LNCaP clone FGC (cell line): ENCODE measurements at regions not wholly inside any gene's neighbourhood (a gene's known extent, or its start where the extent isn't known, plus 50 kb on each side); places are given as distances from the start of the nearest gene placed in this dataset.

Experiments used
- DNase-seq: peaks from one replicate; pipeline ENCODE4 v3.0.0-alpha.2; 2011; ENCODE audit warnings: low read depth
- H3K4me3 ChIP-seq: 2 replicates; pipeline ENCODE4 v1.5.1; 2011; ENCODE audit warnings: mild to moderate bottlenecking, low read depth, low read length, control low read depth
- TF ChIP-seq, protein P1 (sequence below): IDR thresholded peaks from 2 replicates; pipeline ENCODE4 v1.5.1; 2012; ENCODE audit warnings: mild to moderate bottlenecking; ENCODE audit not compliant: control insufficient read depth, insufficient read depth; ENCODE audit errors: extremely low read depth

DNA sequence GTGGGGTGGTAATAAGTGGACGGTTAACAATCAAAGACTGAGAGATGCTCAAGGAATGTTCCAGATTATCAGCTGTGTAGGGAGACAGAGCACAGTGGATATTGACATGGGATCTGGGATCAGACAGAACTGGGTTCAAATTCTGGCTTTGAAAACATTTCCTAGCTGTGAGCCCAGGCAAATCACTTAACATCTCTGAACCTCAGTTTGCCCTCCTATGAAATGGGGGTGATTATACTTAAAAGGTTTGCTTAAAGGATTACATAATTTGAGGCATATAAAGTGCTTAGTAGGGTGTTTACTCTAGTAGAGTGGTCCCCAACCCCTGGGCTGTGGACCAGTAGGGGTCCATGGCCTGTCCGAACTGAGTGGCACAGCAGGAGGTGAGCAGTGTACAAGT lies 260.0 kb upstream of the CRY1 start:
- DNase-seq, result no peak
- TF ChIP-seq, protein P1, sequence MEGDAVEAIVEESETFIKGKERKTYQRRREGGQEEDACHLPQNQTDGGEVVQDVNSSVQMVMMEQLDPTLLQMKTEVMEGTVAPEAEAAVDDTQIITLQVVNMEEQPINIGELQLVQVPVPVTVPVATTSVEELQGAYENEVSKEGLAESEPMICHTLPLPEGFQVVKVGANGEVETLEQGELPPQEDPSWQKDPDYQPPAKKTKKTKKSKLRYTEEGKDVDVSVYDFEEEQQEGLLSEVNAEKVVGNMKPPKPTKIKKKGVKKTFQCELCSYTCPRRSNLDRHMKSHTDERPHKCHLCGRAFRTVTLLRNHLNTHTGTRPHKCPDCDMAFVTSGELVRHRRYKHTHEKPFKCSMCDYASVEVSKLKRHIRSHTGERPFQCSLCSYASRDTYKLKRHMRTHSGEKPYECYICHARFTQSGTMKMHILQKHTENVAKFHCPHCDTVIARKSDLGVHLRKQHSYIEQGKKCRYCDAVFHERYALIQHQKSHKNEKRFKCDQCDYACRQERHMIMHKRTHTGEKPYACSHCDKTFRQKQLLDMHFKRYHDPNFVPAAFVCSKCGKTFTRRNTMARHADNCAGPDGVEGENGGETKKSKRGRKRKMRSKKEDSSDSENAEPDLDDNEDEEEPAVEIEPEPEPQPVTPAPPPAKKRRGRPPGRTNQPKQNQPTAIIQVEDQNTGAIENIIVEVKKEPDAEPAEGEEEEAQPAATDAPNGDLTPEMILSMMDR, result no peak
- H3K4me3 ChIP-seq, result no peak overlapping the region

DNA sequence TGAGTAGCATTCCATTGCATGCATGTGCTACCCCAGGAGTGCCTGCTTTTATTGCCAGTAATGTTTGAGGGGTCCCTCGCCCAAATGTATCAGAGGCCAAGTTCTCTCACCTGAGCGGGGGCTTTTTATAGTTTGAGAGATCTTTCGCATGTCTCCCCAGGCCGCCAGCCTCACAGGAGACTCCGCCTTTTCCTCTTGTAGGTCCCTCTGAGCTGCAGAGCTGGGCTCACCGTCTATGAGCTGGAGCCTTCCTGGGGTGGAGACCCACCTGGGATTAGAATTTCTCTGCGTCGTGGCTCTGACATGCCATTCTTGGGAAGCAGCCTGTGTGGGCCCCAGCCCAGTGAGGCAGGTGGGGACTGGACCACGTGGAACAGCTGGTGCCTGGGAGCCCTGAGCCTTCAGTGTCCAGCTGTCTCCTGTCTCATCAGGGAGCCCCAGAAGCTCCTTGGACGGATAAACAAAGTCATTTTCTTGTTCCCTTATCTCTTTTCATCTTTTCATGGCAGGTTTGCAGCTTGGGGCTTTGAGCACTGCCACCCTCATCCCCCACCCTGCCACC lies 261.7 kb upstream of the CRY1 start:
- TF ChIP-seq, protein P1, result no peak
- no peak for DNase-seq

GRCh38 chr12:107355612-107356011 lies 262.3 kb upstream of the CRY1 start:
- TF ChIP-seq, protein P1, result no peak
- no peak for DNase-seq

More for the DNA sequence above, 261.7 kb upstream of the CRY1 start:
- H3K4me3 ChIP-seq, result no peak overlapping the region

GRCh38 chr12:107356266-107356936 lies 263.1 kb upstream of the CRY1 start:
- DNase-seq, result no peak

More at GRCh38 chr12:107355612-107356011, 262.3 kb upstream of the CRY1 start:
- no peak overlapping the region for H3K4me3 ChIP-seq

DNA sequence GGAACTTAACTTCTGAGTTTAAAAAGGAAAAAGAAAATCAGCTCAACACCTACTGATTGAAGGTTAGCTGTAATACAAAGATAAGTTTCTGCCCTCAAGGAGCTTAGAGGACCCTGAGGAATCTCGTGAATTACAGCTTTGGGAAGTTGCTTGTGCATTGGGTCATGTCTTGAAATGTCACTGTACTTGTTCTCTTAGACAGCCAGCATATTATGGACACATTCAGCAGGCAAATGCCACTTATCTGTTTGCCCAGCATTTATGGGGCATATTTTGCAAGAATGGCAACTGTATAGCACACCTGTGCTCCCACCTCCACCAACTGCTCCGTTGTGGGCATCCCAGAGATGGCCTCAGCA lies 263.6 kb upstream of the CRY1 start:
- no peak overlapping the region for H3K4me3 ChIP-seq
- DNase-seq, result no peak
- TF ChIP-seq, protein P1, result no peak

More at GRCh38 chr12:107356266-107356936, 263.1 kb upstream of the CRY1 start:
- H3K4me3 ChIP-seq, result no peak overlapping the region
- TF ChIP-seq, protein P1, result no peak

DNA sequence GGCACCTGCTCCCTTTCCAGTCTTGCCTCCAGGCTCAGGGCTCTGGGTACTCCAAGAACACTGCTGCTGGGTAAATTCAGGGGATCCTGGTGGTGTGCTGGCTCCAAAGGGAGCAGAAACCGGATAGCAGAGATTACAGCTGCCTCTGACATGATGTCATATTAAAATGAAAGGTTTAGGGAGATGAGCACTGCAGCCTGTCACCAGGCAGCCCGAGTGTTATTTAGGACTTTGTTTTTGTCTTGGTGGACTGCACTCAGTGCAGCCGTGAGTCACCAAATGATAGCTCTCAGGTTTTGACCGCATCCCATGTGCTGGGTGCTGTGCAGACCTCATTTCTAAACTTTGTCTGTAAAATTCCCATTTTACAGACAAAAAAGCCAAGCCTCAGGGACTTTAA lies 266.0 kb upstream of the CRY1 start:
- no peak overlapping the region for H3K4me3 ChIP-seq
- TF ChIP-seq, protein P1, result no peak
- DNase-seq, result no peak

DNA sequence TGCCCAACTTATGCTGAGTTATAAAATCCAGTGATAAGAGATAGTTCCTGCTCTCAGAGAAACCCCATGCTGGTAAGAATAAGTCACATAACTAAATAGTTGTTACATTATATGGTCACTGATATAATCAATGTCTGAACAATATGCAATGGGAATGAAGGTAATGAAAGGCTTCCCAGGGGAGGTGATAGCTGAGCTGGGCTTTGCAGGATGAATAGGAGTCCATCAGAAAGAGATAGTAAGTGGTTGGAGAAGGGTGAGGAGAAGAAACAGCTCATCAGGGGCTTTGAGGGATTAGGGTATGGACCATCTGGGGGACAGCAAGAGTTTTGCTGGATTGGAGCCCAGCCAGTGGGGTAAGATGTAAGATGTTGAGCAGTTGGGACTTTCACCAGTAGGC lies 266.7 kb upstream of the CRY1 start:
- no peak overlapping the region for H3K4me3 ChIP-seq
- DNase-seq, result no peak
- TF ChIP-seq, protein P1, result no peak
